ENCODE measurements at regions not wholly inside any gene's neighbourhood (a gene's known extent, or its start where the extent isn't known, plus 50 kb on each side); places are given as distances from the start of the nearest gene placed in this dataset.

GRCh38 chr11:79663017-79663416, 222.2 kb upstream of the TENM4 start:
- TF ChIP-seq RFX5 (IDR thresholded peaks at IDR 0.05; ENCODE audit: borderline replicate concordance, low read depth, low read length) (no peak), HDAC6 (IDR thresholded peaks at IDR 0.05; ENCODE audit: low read depth, low read length) (no peak), SUZ12 (IDR thresholded peaks at IDR 0.05; ENCODE audit: low read length) (no peak), SIN3A (conservative IDR thresholded peaks at IDR 0.05 in 1 of 2, IDR thresholded peaks at IDR 0.05 in 1 of 2; ENCODE audit: low read depth in 1 of 2, low read length in 2 of 2) (no peak), ZNF274 (IDR thresholded peaks at IDR 0.05; ENCODE audit: borderline replicate concordance, extremely low read depth, low read length) (no peak), POLR2A (IDR thresholded peaks at IDR 0.05; ENCODE audit: control extremely low read depth in 1 of 2, low read depth in 2 of 2, low read length in 2 of 2) (no peak), EP300 (IDR thresholded peaks at IDR 0.05; ENCODE audit: borderline replicate concordance in 1 of 2, low read depth in 2 of 2, low read length in 2 of 2) (no peak), CEBPB (IDR thresholded peaks at IDR 0.05; ENCODE audit: low read depth, low read length) (no peak), POLR2AphosphoS5 (IDR thresholded peaks at IDR 0.05; ENCODE audit: low read depth, low read length) (no peak), MAX (IDR thresholded peaks at IDR 0.05) (no peak), EZH2 (IDR thresholded peaks at IDR 0.05; ENCODE audit: low read depth, low read length, severe bottlenecking) (no peak), MAFK (IDR thresholded peaks at IDR 0.05; ENCODE audit: low read depth, low read length) (no peak)
- TF ChIP-seq, protein P1, sequence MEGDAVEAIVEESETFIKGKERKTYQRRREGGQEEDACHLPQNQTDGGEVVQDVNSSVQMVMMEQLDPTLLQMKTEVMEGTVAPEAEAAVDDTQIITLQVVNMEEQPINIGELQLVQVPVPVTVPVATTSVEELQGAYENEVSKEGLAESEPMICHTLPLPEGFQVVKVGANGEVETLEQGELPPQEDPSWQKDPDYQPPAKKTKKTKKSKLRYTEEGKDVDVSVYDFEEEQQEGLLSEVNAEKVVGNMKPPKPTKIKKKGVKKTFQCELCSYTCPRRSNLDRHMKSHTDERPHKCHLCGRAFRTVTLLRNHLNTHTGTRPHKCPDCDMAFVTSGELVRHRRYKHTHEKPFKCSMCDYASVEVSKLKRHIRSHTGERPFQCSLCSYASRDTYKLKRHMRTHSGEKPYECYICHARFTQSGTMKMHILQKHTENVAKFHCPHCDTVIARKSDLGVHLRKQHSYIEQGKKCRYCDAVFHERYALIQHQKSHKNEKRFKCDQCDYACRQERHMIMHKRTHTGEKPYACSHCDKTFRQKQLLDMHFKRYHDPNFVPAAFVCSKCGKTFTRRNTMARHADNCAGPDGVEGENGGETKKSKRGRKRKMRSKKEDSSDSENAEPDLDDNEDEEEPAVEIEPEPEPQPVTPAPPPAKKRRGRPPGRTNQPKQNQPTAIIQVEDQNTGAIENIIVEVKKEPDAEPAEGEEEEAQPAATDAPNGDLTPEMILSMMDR (IDR thresholded peaks at IDR 0.05; ENCODE audit: control extremely low read depth in 1 of 3, insufficient read depth in 1 of 3, low read depth in 1 of 3, low read length in 3 of 3): no peak
- TF ChIP-seq, protein P2, sequence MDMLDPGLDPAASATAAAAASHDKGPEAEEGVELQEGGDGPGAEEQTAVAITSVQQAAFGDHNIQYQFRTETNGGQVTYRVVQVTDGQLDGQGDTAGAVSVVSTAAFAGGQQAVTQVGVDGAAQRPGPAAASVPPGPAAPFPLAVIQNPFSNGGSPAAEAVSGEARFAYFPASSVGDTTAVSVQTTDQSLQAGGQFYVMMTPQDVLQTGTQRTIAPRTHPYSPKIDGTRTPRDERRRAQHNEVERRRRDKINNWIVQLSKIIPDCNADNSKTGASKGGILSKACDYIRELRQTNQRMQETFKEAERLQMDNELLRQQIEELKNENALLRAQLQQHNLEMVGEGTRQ (IDR thresholded peaks at IDR 0.05; ENCODE audit: low read length): no peak

All from H1 (cell line).